H9 (cell line): ENCODE measurements at regions not wholly inside any gene's neighbourhood (a gene's known extent, or its start where the extent isn't known, plus 50 kb on each side); places are given as distances from the start of the nearest gene placed in this dataset.

Experiments used
- DNase-seq: peaks from one replicate; pipeline ENCODE4 v3.0.0-alpha.2; 2017
- H2AFZ ChIP-seq: one replicate; pipeline ENCODE4 v1.6.1; 2013; ENCODE audit warnings: mild to moderate bottlenecking, low read length, control low read depth, moderate library complexity
- H2AK5ac ChIP-seq: 2 replicates; pipeline ENCODE4 v1.6.1; 2013; ENCODE audit warnings: low read length, control low read depth, mixed read lengths; ENCODE audit not compliant: insufficient read length
- H2BK120ac ChIP-seq: one replicate; pipeline ENCODE4 v1.6.1; 2013; ENCODE audit warnings: low read depth, mild to moderate bottlenecking, low read length, control low read depth, inconsistent platforms; ENCODE audit not compliant: poor library complexity, severe bottlenecking
- H2BK12ac ChIP-seq: 2 replicates; pipeline ENCODE4 v1.6.1; 2013; ENCODE audit warnings: low read length, control low read depth, mixed read lengths, low read depth; ENCODE audit not compliant: insufficient read length
- H2BK15ac ChIP-seq: 2 replicates; pipeline ENCODE4 v1.6.1; 2013; ENCODE audit warnings: low read depth, low read length, control low read depth
- H2BK20ac ChIP-seq: one replicate; pipeline ENCODE4 v1.6.1; 2013; ENCODE audit warnings: low read depth, mild to moderate bottlenecking, low read length, control low read depth, inconsistent platforms; ENCODE audit not compliant: poor library complexity, severe bottlenecking
- H2BK5ac ChIP-seq: 2 replicates; pipeline ENCODE4 v1.6.1; 2013; ENCODE audit warnings: low read length, control low read depth, mixed read lengths; ENCODE audit not compliant: insufficient read length
- H3K14ac ChIP-seq: 2 replicates; pipeline ENCODE4 v1.6.1; 2013; ENCODE audit warnings: low read length, control low read depth; ENCODE audit not compliant: insufficient read depth
- H3K18ac ChIP-seq: 2 replicates; pipeline ENCODE4 v1.6.1; 2013; ENCODE audit warnings: low read depth, mild to moderate bottlenecking, mixed read lengths, low read length, control low read depth; ENCODE audit not compliant: insufficient read length
- H3K23ac ChIP-seq: 2 replicates; pipeline ENCODE4 v1.6.1; 2013; ENCODE audit warnings: low read length, control low read depth, mixed read lengths, low read depth; ENCODE audit not compliant: insufficient read length
- H3K23me2 ChIP-seq: 2 replicates; pipeline ENCODE4 v1.6.1; 2013; ENCODE audit warnings: low read depth, mild to moderate bottlenecking, mixed read lengths, low read length, control low read depth; ENCODE audit not compliant: insufficient read length, poor library complexity, severe bottlenecking
- H3K27ac ChIP-seq: 2 replicates; pipeline ENCODE4 v1.5.1; 2013; ENCODE audit warnings: low read length, control low read depth, mixed read lengths, low read depth; ENCODE audit not compliant: insufficient read length
- H3K27me3 ChIP-seq: 2 replicates; pipeline ENCODE4 v1.6.1; 2013; ENCODE audit warnings: low read length, control low read depth, inconsistent platforms; ENCODE audit not compliant: insufficient read depth
- H3K4ac ChIP-seq: 2 replicates; pipeline ENCODE4 v1.6.1; 2013; ENCODE audit warnings: low read depth, mild to moderate bottlenecking, control low read depth, inconsistent platforms, low read length, moderate library complexity
- H3K4me1 ChIP-seq: 2 replicates; pipeline ENCODE4 v1.6.1; 2013; ENCODE audit warnings: low read length, control low read depth, inconsistent platforms; ENCODE audit not compliant: insufficient read depth
- H3K4me2 ChIP-seq: 2 replicates; pipeline ENCODE4 v1.6.1; 2013; ENCODE audit warnings: low read length, control low read depth, mixed read lengths; ENCODE audit not compliant: insufficient read length, insufficient read depth
- H3K56ac ChIP-seq: 2 replicates; pipeline ENCODE4 v1.6.1; 2013; ENCODE audit warnings: low read depth, mild to moderate bottlenecking, mixed read lengths, low read length, control low read depth; ENCODE audit not compliant: insufficient read length
- H3K79me1 ChIP-seq: 2 replicates; pipeline ENCODE4 v1.6.1; 2013; ENCODE audit warnings: low read depth, mild to moderate bottlenecking, moderate library complexity, low read length, control low read depth, inconsistent platforms; ENCODE audit not compliant: insufficient read depth, poor library complexity, severe bottlenecking
- H3K79me2 ChIP-seq: 2 replicates; pipeline ENCODE4 v1.6.1; 2013; ENCODE audit warnings: low read length, control low read depth, inconsistent platforms; ENCODE audit not compliant: insufficient read depth
- H3K9ac ChIP-seq: 2 replicates; pipeline ENCODE4 v1.6.1; 2013; ENCODE audit warnings: low read length, control low read depth, mixed read lengths; ENCODE audit not compliant: insufficient read length; ENCODE audit errors: extremely low read depth
- H3K9me3 ChIP-seq: one replicate; pipeline ENCODE4 v1.6.1; 2013; ENCODE audit warnings: low read depth, low read length, inconsistent platforms; ENCODE audit not compliant: control insufficient read depth
- H3T11ph ChIP-seq: one replicate; pipeline ENCODE4 v1.6.1; 2013; ENCODE audit warnings: mild to moderate bottlenecking, low read length, control low read depth, inconsistent platforms
- H4K20me1 ChIP-seq: one replicate; pipeline ENCODE4 v1.6.1; 2013; ENCODE audit not compliant: control insufficient read depth, insufficient read length, insufficient read depth
- H4K5ac ChIP-seq: 2 replicates; pipeline ENCODE4 v1.6.1; 2013; ENCODE audit warnings: low read depth, mild to moderate bottlenecking, mixed read lengths, low read length, control low read depth; ENCODE audit not compliant: insufficient read length
- H4K8ac ChIP-seq: replicated peaks from 2 replicates; pipeline ENCODE4 v1.6.1; 2013; ENCODE audit warnings: low read length, control low read depth, mixed read lengths, low read depth; ENCODE audit not compliant: insufficient read length
- H4K91ac ChIP-seq: 2 replicates; pipeline ENCODE4 v1.6.1; 2013; ENCODE audit warnings: low read depth, mild to moderate bottlenecking, moderate library complexity, mixed read lengths, low read length, control low read depth; ENCODE audit not compliant: insufficient read length
- H3K27ac Mint-ChIP-seq, 3 experiments: 2 replicates in 2 of 3; 3 replicates in 1 of 3; pipeline ENCODE4 v1.8.0; 2020 to 2021; ENCODE audit warnings: mixed read lengths in 3 of 3, mild to moderate bottlenecking in 1 of 3, moderate library complexity in 1 of 3
- H3K27me3 Mint-ChIP-seq: 2 replicates; pipeline ENCODE4 v1.8.0; 2021; ENCODE audit warnings: low read depth, mild to moderate bottlenecking, moderate library complexity, mixed read lengths
- H3K36me3 Mint-ChIP-seq, 3 experiments: 2 replicates in 2 of 3; 3 replicates in 1 of 3; pipeline ENCODE4 v1.8.0; 2020 to 2021; ENCODE audit warnings: low read depth in 3 of 3, mixed read lengths in 3 of 3; ENCODE audit not compliant: insufficient read depth in 1 of 3
- H3K4me1 Mint-ChIP-seq, 2 experiments: 2 replicates each; pipeline ENCODE4 v1.8.0; 2020; ENCODE audit warnings: mixed read lengths in 2 of 2
- H3K4me3 Mint-ChIP-seq, 2 experiments: 2 replicates in 1 of 2; 3 replicates in 1 of 2; pipeline ENCODE4 v1.8.0; 2020 to 2021; ENCODE audit warnings: mild to moderate bottlenecking in 2 of 2, mixed read lengths in 2 of 2, moderate library complexity in 1 of 2
- H3K9me3 Mint-ChIP-seq, 2 experiments: 2 replicates in 1 of 2; 3 replicates in 1 of 2; pipeline ENCODE4 v1.8.0; 2020; ENCODE audit warnings: mild to moderate bottlenecking in 2 of 2, mixed read lengths in 2 of 2, moderate library complexity in 1 of 2
- WGBS: extraction: QIAGEN DNeasy Blood & Tissue Kit; methylation state at CpG from one replicate; pipeline ENCODE4 v1.1.7; 2013; ENCODE audit warnings: missing lambda C conversion rate, low lambda C conversion rate, mixed read lengths; ENCODE audit not compliant: insufficient read length; ENCODE audit errors: extremely low coverage; 5-methylcytosine and 5-hydroxymethylcytosine counted together
- TF ChIP-seq, protein P1 (sequence below): fragments of 200-600 bp; sonication (generic); conservative IDR thresholded peaks from 3 replicates; pipeline ENCODE4 v1.8.0; 2021; ENCODE audit warnings: antibody characterized with exemption, mild to moderate bottlenecking

DNA sequence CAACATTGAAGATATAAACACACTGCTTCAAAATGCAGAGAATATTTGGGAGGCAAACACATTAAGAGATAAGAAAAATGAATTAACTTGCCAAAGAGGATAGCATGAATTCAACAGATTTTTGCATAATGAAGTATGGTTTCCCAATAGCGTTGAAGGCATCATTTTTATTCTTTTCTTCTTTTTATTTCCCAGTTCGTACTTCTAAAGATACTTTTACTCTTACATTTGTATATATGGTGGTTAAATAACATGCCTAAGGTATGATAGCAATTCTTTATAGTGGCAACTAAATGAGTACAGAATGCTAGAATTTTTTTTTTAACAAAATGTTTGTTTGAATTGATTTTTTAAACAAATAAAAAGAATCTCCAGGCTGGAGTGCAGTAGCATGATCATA, 473.4 kb upstream of the MARCKS start:
- no peak for DNase-seq
- Histone ChIP-seq H3K23ac (no peak overlapping the region), H3K27me3 (no peaks in the 10 kb centered on the region), H4K8ac (no peak overlapping the region), H2BK5ac (no peak overlapping the region), H3T11ph (no peak overlapping the region), H2BK15ac (no peak overlapping the region), H2BK20ac (no peak overlapping the region), H4K20me1 (no peaks in the 10 kb centered on the region), H2AK5ac (no peak overlapping the region), H3K4me2 (no peak overlapping the region), H3K14ac (no peak overlapping the region), H3K9ac (no peak overlapping the region), H3K4me1 (no peaks in the 10 kb centered on the region), H3K23me2 (no peaks in the 10 kb centered on the region), H3K79me2 (no peaks in the 10 kb centered on the region), H3K9me3 (no peaks in the 10 kb centered on the region), H3K4ac (no peak overlapping the region), H3K79me1 (no peaks in the 10 kb centered on the region), H4K5ac (no peak overlapping the region), H2BK120ac (no peak overlapping the region), H3K56ac (no peak overlapping the region), H2BK12ac (no peak overlapping the region), H3K18ac (no peak overlapping the region), H2AFZ (no peak overlapping the region), H3K27ac (no peak overlapping the region), H4K91ac (no peak overlapping the region)
- Mint-ChIP-seq H3K4me3 (no peak overlapping the region), H3K27ac (no peak overlapping the region), H3K36me3 (no peaks in the 10 kb centered on the region), H3K9me3 (no peaks in the 10 kb centered on the region; a peak in 1 of 5 replicates), H3K27me3 (no peaks in the 10 kb centered on the region), H3K4me1 (no peaks in the 10 kb centered on the region)
- TF ChIP-seq, protein P1, sequence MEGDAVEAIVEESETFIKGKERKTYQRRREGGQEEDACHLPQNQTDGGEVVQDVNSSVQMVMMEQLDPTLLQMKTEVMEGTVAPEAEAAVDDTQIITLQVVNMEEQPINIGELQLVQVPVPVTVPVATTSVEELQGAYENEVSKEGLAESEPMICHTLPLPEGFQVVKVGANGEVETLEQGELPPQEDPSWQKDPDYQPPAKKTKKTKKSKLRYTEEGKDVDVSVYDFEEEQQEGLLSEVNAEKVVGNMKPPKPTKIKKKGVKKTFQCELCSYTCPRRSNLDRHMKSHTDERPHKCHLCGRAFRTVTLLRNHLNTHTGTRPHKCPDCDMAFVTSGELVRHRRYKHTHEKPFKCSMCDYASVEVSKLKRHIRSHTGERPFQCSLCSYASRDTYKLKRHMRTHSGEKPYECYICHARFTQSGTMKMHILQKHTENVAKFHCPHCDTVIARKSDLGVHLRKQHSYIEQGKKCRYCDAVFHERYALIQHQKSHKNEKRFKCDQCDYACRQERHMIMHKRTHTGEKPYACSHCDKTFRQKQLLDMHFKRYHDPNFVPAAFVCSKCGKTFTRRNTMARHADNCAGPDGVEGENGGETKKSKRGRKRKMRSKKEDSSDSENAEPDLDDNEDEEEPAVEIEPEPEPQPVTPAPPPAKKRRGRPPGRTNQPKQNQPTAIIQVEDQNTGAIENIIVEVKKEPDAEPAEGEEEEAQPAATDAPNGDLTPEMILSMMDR, result no peak
- WGBS, result no CpG with 5 or more reads among the region's 2 CpGs
